SK-N-SH treated with all-trans-retinoic acid at 6 μM for 48 hours (cell line): ENCODE measurements at regions not wholly inside any gene's neighbourhood (a gene's known extent, or its start where the extent isn't known, plus 50 kb on each side); places are given as distances from the start of the nearest gene placed in this dataset.

Experiments
- ATAC-seq: fragments of 200-7000 bp; cut with Tn5 transposase; 3 replicates; pipeline ENCODE4 v1.9.1; 2020; ENCODE audit warnings: mild to moderate bottlenecking, moderate library complexity
- ARNTL ChIP-seq: fragments of 450-650 bp; formaldehyde crosslinking; IDR thresholded peaks from 2 replicates; pipeline ENCODE4 v1.5.0; 2020; ENCODE audit warnings: low read depth, mild to moderate bottlenecking, moderate library complexity, borderline replicate concordance
- BACH2 ChIP-seq: fragments of 250-450 bp; sonication (Bioruptor Pico); IDR thresholded peaks from 2 replicates; pipeline ENCODE4 v1.9.0; 2021; ENCODE audit warnings: mild to moderate bottlenecking, borderline replicate concordance
- CREB5 ChIP-seq: fragments of 250-450 bp; sonication (Bioruptor Pico); IDR thresholded peaks from 2 replicates; pipeline ENCODE4 v1.5.1; 2020; ENCODE audit warnings: low read depth, mild to moderate bottlenecking, moderate library complexity
- CSDC2 ChIP-seq: fragments of 250-450 bp; sonication (Bioruptor Pico); IDR thresholded peaks from 2 replicates; pipeline ENCODE4 v1.5.0; 2020; ENCODE audit warnings: mild to moderate bottlenecking, moderate library complexity
- CSRNP3 ChIP-seq: fragments of 250-450 bp; sonication (Bioruptor Pico); IDR thresholded peaks from 2 replicates; pipeline ENCODE4 v1.5.1; 2021; ENCODE audit warnings: mild to moderate bottlenecking, moderate library complexity
- ESRRG ChIP-seq: fragments of 250-450 bp; sonication (Bioruptor Pico); IDR thresholded peaks from 2 replicates; pipeline ENCODE4 v1.6.1; 2021; ENCODE audit warnings: mild to moderate bottlenecking
- GLIS3 ChIP-seq: fragments of 250-450 bp; sonication (Bioruptor Pico); IDR thresholded peaks from 2 replicates; pipeline ENCODE4 v1.5.0; 2020; ENCODE audit warnings: mild to moderate bottlenecking, moderate library complexity
- ISL1 ChIP-seq: fragments of 250-450 bp; sonication (Bioruptor Pico); IDR thresholded peaks from 2 replicates; pipeline ENCODE4 v2.1.2; 2022; ENCODE audit warnings: mild to moderate bottlenecking, moderate library complexity
- OSR1 ChIP-seq: fragments of 250-450 bp; sonication (Bioruptor Pico); IDR thresholded peaks from 2 replicates; pipeline ENCODE4 v1.8.0; 2022; ENCODE audit warnings: moderate library complexity, mild to moderate bottlenecking, inconsistent platforms
- PATZ1 ChIP-seq: fragments of 250-450 bp; sonication (Bioruptor Pico); IDR thresholded peaks from 2 replicates; pipeline ENCODE4 v1.8.0; 2020; ENCODE audit warnings: mild to moderate bottlenecking, moderate library complexity, borderline replicate concordance
- POU6F1 ChIP-seq: fragments of 250-450 bp; sonication (Bioruptor Pico); IDR thresholded peaks from 2 replicates; pipeline ENCODE4 v1.8.0; 2021; ENCODE audit warnings: low read depth, mild to moderate bottlenecking, moderate library complexity, borderline replicate concordance
- PPARA ChIP-seq: fragments of 250-450 bp; sonication (Bioruptor Pico); IDR thresholded peaks from 2 replicates; pipeline ENCODE4 v1.5.0; 2020; ENCODE audit warnings: mild to moderate bottlenecking, borderline replicate concordance
- RARB ChIP-seq: fragments of 250-450 bp; sonication (Bioruptor Pico); IDR thresholded peaks from 2 replicates; pipeline ENCODE4 v1.8.0; 2021; ENCODE audit warnings: mild to moderate bottlenecking, moderate library complexity
- SNAI2 ChIP-seq: fragments of 250-450 bp; sonication (Bioruptor Pico); IDR thresholded peaks from 2 replicates; pipeline ENCODE4 v1.5.0; 2020; ENCODE audit warnings: mild to moderate bottlenecking, moderate library complexity
- TCF4 ChIP-seq: fragments of 250-450 bp; sonication (Bioruptor Pico); IDR thresholded peaks from 2 replicates; pipeline ENCODE4 v1.8.0; 2021; ENCODE audit warnings: mild to moderate bottlenecking, moderate library complexity, borderline replicate concordance
- TOX ChIP-seq: fragments of 250-450 bp; sonication (Bioruptor Pico); IDR thresholded peaks from 2 replicates; pipeline ENCODE4 v1.8.0; 2021; ENCODE audit warnings: mild to moderate bottlenecking, moderate library complexity, borderline replicate concordance
- TSHZ2 ChIP-seq: fragments of 250-450 bp; sonication (Bioruptor Pico); IDR thresholded peaks from 2 replicates; pipeline ENCODE4 v1.5.0; 2020; ENCODE audit warnings: mild to moderate bottlenecking, moderate library complexity
- ZC3H10 ChIP-seq: fragments of 250-450 bp; sonication (Bioruptor Pico); IDR thresholded peaks from 2 replicates; pipeline ENCODE4 v1.5.1; 2021; ENCODE audit warnings: mild to moderate bottlenecking, moderate library complexity
- ZFP3 ChIP-seq: fragments of 250-450 bp; sonication (Bioruptor Pico); IDR thresholded peaks from 2 replicates; pipeline ENCODE4 v1.5.0; 2020; ENCODE audit warnings: mild to moderate bottlenecking, moderate library complexity
- ZFP30 ChIP-seq: fragments of 450-650 bp; formaldehyde crosslinking; IDR thresholded peaks from 2 replicates; pipeline ENCODE4 v1.5.0; 2022; ENCODE audit warnings: mild to moderate bottlenecking, moderate library complexity
- ZNF565 ChIP-seq: fragments of 450-650 bp; formaldehyde crosslinking; conservative IDR thresholded peaks from 2 replicates; pipeline ENCODE4 v1.5.0; 2020; ENCODE audit warnings: low read depth, mild to moderate bottlenecking, moderate library complexity
- ZNF70 ChIP-seq: fragments of 450-650 bp; formaldehyde crosslinking; IDR thresholded peaks from 2 replicates; pipeline ENCODE4 v1.5.0; 2020; ENCODE audit warnings: mild to moderate bottlenecking, moderate library complexity
- ZNF8 ChIP-seq: fragments of 450-650 bp; formaldehyde crosslinking; IDR thresholded peaks from 2 replicates; pipeline ENCODE4 v1.5.0; 2020; ENCODE audit warnings: mild to moderate bottlenecking, moderate library complexity

- TF ChIP-seq ZNF8 (CRISPR knock-in tag) = no peak
- no peak for ATAC-seq
These were observed 314.7 kb downstream of the UQCRFS1 start for GRCh38 chr19:28898249-28898648.

GRCh38 chr19:28889941-28890670 is 322.8 kb downstream of the UQCRFS1 start:
- no peak for ATAC-seq
- TF ChIP-seq ZNF70 (no peak), ZFP3 (no peak), CREB5 (no peak), OSR1 (CRISPR knock-in tag) (no peak), CSDC2 (CRISPR knock-in tag) (no peak), RARB (no peak), PATZ1 (CRISPR knock-in tag) (no peak), TOX (CRISPR knock-in tag) (no peak), ARNTL (CRISPR knock-in tag) (no peak), ZNF8 (CRISPR knock-in tag) (no peak), TCF4 (no peak), POU6F1 (CRISPR knock-in tag) (no peak), SNAI2 (no peak), TSHZ2 (no peak), ESRRG (CRISPR knock-in tag) (no peak)

- ATAC-seq = no peak
- no peak for TF ChIP-seq ZNF8 (CRISPR knock-in tag)
- TF ChIP-seq PPARA (CRISPR knock-in tag) = no peak
- TF ChIP-seq ZC3H10 (CRISPR knock-in tag) = no peak
- TF ChIP-seq GLIS3 (CRISPR knock-in tag) = no peak
- no peak for TF ChIP-seq POU6F1 (CRISPR knock-in tag)
- TF ChIP-seq BACH2 (CRISPR knock-in tag) = no peak
- no peak for TF ChIP-seq ZNF70
- TF ChIP-seq TCF4 = no peak
- no peak for TF ChIP-seq RARB
- no peak for TF ChIP-seq CSRNP3 (CRISPR knock-in tag)
- no peak for TF ChIP-seq ZNF565 (CRISPR knock-in tag)
- TF ChIP-seq TSHZ2 = no peak
- no peak for TF ChIP-seq SNAI2
- TF ChIP-seq OSR1 (CRISPR knock-in tag) = no peak
- no peak for TF ChIP-seq ZFP3
- TF ChIP-seq ZFP30 (CRISPR knock-in tag) = no peak
- no peak for TF ChIP-seq ISL1 (CRISPR knock-in tag)
- TF ChIP-seq ESRRG (CRISPR knock-in tag) = no peak
These were observed 324.9 kb downstream of the UQCRFS1 start for GRCh38 chr19:28887920-28888618.
